Sigmoid colon (tissue), 4 donors: ENCODE measurements at regions not wholly inside any gene's neighbourhood (a gene's known extent, or its start where the extent isn't known, plus 50 kb on each side); places are given as distances from the start of the nearest gene placed in this dataset.

Experiments used
- CTCF ChIP-seq, 4 experiments: fragments of 450-650 bp in 3 of 4; fragments of 200-600 bp in 1 of 4; IDR thresholded peaks; one replicate each; pipeline ENCODE4 v1.5.1; 2016 to 2019; ENCODE audit warnings: antibody characterized with exemption in 4 of 4, mild to moderate bottlenecking in 3 of 4, moderate library complexity in 2 of 4
- POLR2A ChIP-seq, 2 donors: fragments of 450-650 bp; IDR thresholded peaks; one replicate each; pipeline ENCODE4 v1.6.1; 2016; ENCODE audit warnings: antibody characterized with exemption in 2 of 2, mild to moderate bottlenecking in 2 of 2, moderate library complexity in 2 of 2
- POLR2AphosphoS5 ChIP-seq, 4 donors: sonication (generic); formaldehyde crosslinking; IDR thresholded peaks; one replicate each; pipeline ENCODE4 v1.6.1; 2017; ENCODE audit warnings: antibody characterized with exemption in 4 of 4

GRCh38 chr14:103247169-103247606, 86.8 kb upstream of the EIF5 start:
- no peak for TF ChIP-seq CTCF (IDR thresholded peaks at IDR 0.05)
- TF ChIP-seq POLR2A (IDR thresholded peaks at IDR 0.05), result no peak
- no peak for TF ChIP-seq POLR2AphosphoS5 (IDR thresholded peaks at IDR 0.05)
